MM.1S (cell line): ENCODE measurements at regions not wholly inside any gene's neighbourhood (a gene's known extent, or its start where the extent isn't known, plus 50 kb on each side); places are given as distances from the start of the nearest gene placed in this dataset.
"Not testable (repeated sequence)": the region's sequence is repeated elsewhere in the genome, so short reads cannot be mapped to it uniquely, and the experiment has no call there.

Experiments used
- DNase-seq: peaks from one replicate; pipeline ENCODE4 v3.0.0-alpha.2; 2015
- H2AFZ ChIP-seq: fragments of 300-600 bp; sonication (generic); 2 replicates; pipeline ENCODE4 v1.6.0; 2016; ENCODE audit warnings: antibody characterized with exemption, low read length
- H3F3A ChIP-seq: fragments of 300-600 bp; sonication (generic); 2 replicates; pipeline ENCODE4 v1.6.1; 2016; ENCODE audit warnings: mild to moderate bottlenecking, antibody characterized with exemption, low read length, moderate library complexity, mixed read lengths; ENCODE audit not compliant: insufficient read depth
- H3K27ac ChIP-seq: fragments of 300-600 bp; sonication (generic); 2 replicates; pipeline ENCODE4 v1.5.1; 2016; ENCODE audit warnings: mild to moderate bottlenecking, low read length
- H3K27me3 ChIP-seq: fragments of 300-600 bp; sonication (generic); replicated peaks from 2 replicates; pipeline ENCODE4 v1.6.0; 2016; ENCODE audit warnings: low read length; ENCODE audit not compliant: insufficient read depth
- H3K36me3 ChIP-seq: fragments of 300-600 bp; sonication (generic); replicated peaks from 2 replicates; pipeline ENCODE4 v1.6.1; 2016; ENCODE audit warnings: mild to moderate bottlenecking, low read length, mixed read lengths; ENCODE audit not compliant: insufficient read depth
- H3K4me1 ChIP-seq: fragments of 300-600 bp; sonication (generic); 2 replicates; pipeline ENCODE4 v1.6.1; 2016; ENCODE audit warnings: low read length, mixed read lengths
- H3K4me2 ChIP-seq: fragments of 300-600 bp; sonication (generic); 2 replicates; pipeline ENCODE4 v1.6.0; 2016; ENCODE audit warnings: low read depth, low read length
- H3K4me3 ChIP-seq: fragments of 300-600 bp; sonication (generic); 2 replicates; pipeline ENCODE4 v1.5.1; 2016; ENCODE audit warnings: low read length, mixed read lengths
- H3K79me2 ChIP-seq: fragments of 300-600 bp; sonication (generic); 2 replicates; pipeline ENCODE4 v1.6.1; 2016; ENCODE audit warnings: mixed run types, low read length, mixed read lengths
- H3K9ac ChIP-seq: fragments of 300-600 bp; sonication (generic); 2 replicates; pipeline ENCODE4 v1.6.1; 2016; ENCODE audit warnings: low read length, mixed read lengths
- H3K9me2 ChIP-seq: fragments of 300-600 bp; sonication (generic); replicated peaks from 2 replicates; pipeline ENCODE4 v1.6.1; 2016; ENCODE audit warnings: mild to moderate bottlenecking, low read length, mixed read lengths; ENCODE audit not compliant: insufficient read depth
- H3K9me3 ChIP-seq: fragments of 300-600 bp; sonication (generic); replicated peaks from 2 replicates; pipeline ENCODE4 v1.6.1; 2016; ENCODE audit warnings: mild to moderate bottlenecking, low read length, mixed read lengths; ENCODE audit not compliant: insufficient read depth
- H4K20me1 ChIP-seq: fragments of 300-600 bp; sonication (generic); 2 replicates; pipeline ENCODE4 v1.6.1; 2016; ENCODE audit warnings: mild to moderate bottlenecking, low read length, moderate library complexity, mixed read lengths; ENCODE audit not compliant: insufficient read depth
- EZH2 ChIP-seq: fragments of 300-600 bp; sonication (generic); optimal IDR thresholded peaks from 2 replicates; pipeline ENCODE3; 2017; ENCODE audit warnings: low read depth, mild to moderate bottlenecking, antibody characterized with exemption, low read length, mixed read lengths
- EZH2phosphoT487 ChIP-seq: fragments of 300-600 bp; sonication (generic); IDR thresholded peaks from 2 replicates; pipeline ENCODE4 v1.6.1; 2018; ENCODE audit warnings: antibody characterized with exemption, low read length
- TF ChIP-seq, protein P1 (sequence below): fragments of 300-600 bp; sonication (generic); IDR thresholded peaks from 2 replicates; pipeline ENCODE4 v1.5.1; 2016; ENCODE audit warnings: antibody characterized with exemption, low read length, mixed read lengths

DNA sequence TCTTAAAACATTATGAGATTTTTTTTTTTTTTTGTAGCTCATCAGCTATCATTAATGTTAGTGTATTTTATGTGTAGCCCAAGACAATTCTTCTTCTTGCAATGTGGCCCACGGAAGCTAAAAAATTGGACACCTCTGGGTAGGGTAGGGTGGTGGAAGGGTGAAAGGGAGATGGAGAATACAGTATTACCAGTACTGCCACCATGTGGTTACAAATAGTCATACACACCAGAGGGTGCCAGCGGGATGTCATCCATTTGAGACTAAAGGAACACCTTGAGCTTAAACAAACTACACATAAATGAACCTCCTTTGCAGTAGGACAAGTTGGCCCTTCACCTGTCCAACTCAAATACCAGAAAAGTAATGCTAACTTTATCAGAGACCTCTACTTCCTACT is 601.9 kb downstream of the HTR1B start:
- peak; percentile 30 for DNase-seq
- H3K79me2 ChIP-seq, result no peaks in the 10 kb centered on the region
- H3K4me1 ChIP-seq, result no peaks in the 10 kb centered on the region
- H3F3A ChIP-seq, result no peaks in the 10 kb centered on the region
- TF ChIP-seq EZH2, result no peak
- TF ChIP-seq, protein P1, sequence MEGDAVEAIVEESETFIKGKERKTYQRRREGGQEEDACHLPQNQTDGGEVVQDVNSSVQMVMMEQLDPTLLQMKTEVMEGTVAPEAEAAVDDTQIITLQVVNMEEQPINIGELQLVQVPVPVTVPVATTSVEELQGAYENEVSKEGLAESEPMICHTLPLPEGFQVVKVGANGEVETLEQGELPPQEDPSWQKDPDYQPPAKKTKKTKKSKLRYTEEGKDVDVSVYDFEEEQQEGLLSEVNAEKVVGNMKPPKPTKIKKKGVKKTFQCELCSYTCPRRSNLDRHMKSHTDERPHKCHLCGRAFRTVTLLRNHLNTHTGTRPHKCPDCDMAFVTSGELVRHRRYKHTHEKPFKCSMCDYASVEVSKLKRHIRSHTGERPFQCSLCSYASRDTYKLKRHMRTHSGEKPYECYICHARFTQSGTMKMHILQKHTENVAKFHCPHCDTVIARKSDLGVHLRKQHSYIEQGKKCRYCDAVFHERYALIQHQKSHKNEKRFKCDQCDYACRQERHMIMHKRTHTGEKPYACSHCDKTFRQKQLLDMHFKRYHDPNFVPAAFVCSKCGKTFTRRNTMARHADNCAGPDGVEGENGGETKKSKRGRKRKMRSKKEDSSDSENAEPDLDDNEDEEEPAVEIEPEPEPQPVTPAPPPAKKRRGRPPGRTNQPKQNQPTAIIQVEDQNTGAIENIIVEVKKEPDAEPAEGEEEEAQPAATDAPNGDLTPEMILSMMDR, result peak; percentile 45
- TF ChIP-seq EZH2phosphoT487, result no peak
- no peaks in the 10 kb centered on the region for H4K20me1 ChIP-seq
- H3K36me3 ChIP-seq, result no peaks in the 10 kb centered on the region
- H3K27me3 ChIP-seq, result no peaks in the 10 kb centered on the region
- H3K4me3 ChIP-seq, result no peak overlapping the region
- no peak overlapping the region for H3K27ac ChIP-seq
- H2AFZ ChIP-seq, result no peak overlapping the region
- no peaks in the 10 kb centered on the region for H3K9me3 ChIP-seq
- H3K9me2 ChIP-seq, result no peaks in the 10 kb centered on the region
- no peak overlapping the region for H3K9ac ChIP-seq
- H3K4me2 ChIP-seq, result no peak overlapping the region

- Histone ChIP-seq H3K9ac (no peak overlapping the region), H3K36me3 (no peaks in the 10 kb centered on the region), H3K9me2 (no peaks in the 10 kb centered on the region), H3K27me3 (no peaks in the 10 kb centered on the region), H3F3A (peaks cover 7% of the 10 kb centered on the region; the same call in 1 of the 2 replicates), H3K27ac (no peak overlapping the region), H2AFZ (no peak overlapping the region), H3K4me3 (no peak overlapping the region), H4K20me1 (no peaks in the 10 kb centered on the region), H3K4me2 (no peak overlapping the region), H3K9me3 (no peaks in the 10 kb centered on the region), H3K79me2 (no peaks in the 10 kb centered on the region), H3K4me1 (0 out of 2 replicates have a peak, but pooled peaks cover 4% of the 10 kb centered on the region)
- no peak for DNase-seq
- no peak for TF ChIP-seq EZH2
- TF ChIP-seq EZH2phosphoT487, result no peak
- TF ChIP-seq, protein P1, result no peak
Measured at GRCh38 chr6:76856065-76856464, 607.2 kb downstream of the HTR1B start.

- TF ChIP-seq EZH2, result no peak
- TF ChIP-seq EZH2phosphoT487, result no peak
- TF ChIP-seq, protein P1, result no peak
- Histone ChIP-seq H3K27me3 (no peaks in the 10 kb centered on the region), H3K4me2 (peak overlapping the region; percentile 40; the same call in 1 of the 2 replicates), H3K79me2 (no peaks in the 10 kb centered on the region), H4K20me1 (no peaks in the 10 kb centered on the region), H3K36me3 (no peaks in the 10 kb centered on the region), H3K9ac (no peak overlapping the region), H3K4me3 (no peak overlapping the region), H3K9me3 (no peaks in the 10 kb centered on the region), H3K4me1 (0 out of 2 replicates have a peak, but pooled peaks cover 4% of the 10 kb centered on the region), H3F3A (peaks cover 7% of the 10 kb centered on the region; the same call in 1 of the 2 replicates), H2AFZ (no peak overlapping the region), H3K9me2 (no peaks in the 10 kb centered on the region), H3K27ac (no peak overlapping the region)
- DNase-seq, result peak; percentile 75
Measured at GRCh38 chr6:76852776-76853175, 610.5 kb downstream of the HTR1B start.

- H3K9me3 ChIP-seq, H3K4me3 ChIP-seq, H3K4me2 ChIP-seq, H4K20me1 ChIP-seq, H3K9ac ChIP-seq, DNase-seq, H3K9me2 ChIP-seq, H2AFZ ChIP-seq, H3K27me3 ChIP-seq, H3K27ac ChIP-seq, H3F3A ChIP-seq, H3K4me1 ChIP-seq, H3K79me2 ChIP-seq, H3K36me3 ChIP-seq: not testable (repeated sequence)
Measured at GRCh38 chr6:76849274-76849970, 613.9 kb downstream of the HTR1B start.
